ENCODE measurements at regions not wholly inside any gene's neighbourhood (a gene's known extent, or its start where the extent isn't known, plus 50 kb on each side); places are given as distances from the start of the nearest gene placed in this dataset.
"Not testable (repeated sequence)": the region's sequence is repeated elsewhere in the genome, so short reads cannot be mapped to it uniquely, and the experiment has no call there.

- DNase-seq (ENCODE audit: low spot score in 2 of 2): no peak
- FAIRE-seq: no peak
Measured at GRCh38 chr20:22729616-22730236, 145.4 kb upstream of the FOXA2 start.

DNA sequence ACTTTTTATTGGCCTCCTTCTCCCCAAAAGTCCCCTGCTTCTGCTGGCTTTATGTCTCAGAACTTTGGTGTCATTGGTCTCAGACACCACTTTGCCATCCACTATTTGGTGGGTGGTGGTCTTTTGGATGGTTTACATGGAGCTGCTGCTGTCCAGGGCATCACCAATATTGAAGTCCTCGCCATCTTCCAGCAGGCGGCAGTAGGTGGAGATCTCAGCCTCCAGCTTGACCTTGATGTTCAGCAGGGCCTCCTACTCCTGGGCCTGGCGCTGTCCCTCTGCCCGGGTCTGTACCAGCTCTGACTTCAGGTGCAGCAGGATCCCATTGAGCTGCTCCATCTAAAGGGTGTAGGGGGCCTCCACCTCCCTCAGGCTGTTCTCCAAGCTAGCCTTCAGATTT lies 148.4 kb upstream of the FOXA2 start:
- FAIRE-seq (no peak), DNase-seq (ENCODE audit: low spot score in 2 of 2) (no peak)

DNA sequence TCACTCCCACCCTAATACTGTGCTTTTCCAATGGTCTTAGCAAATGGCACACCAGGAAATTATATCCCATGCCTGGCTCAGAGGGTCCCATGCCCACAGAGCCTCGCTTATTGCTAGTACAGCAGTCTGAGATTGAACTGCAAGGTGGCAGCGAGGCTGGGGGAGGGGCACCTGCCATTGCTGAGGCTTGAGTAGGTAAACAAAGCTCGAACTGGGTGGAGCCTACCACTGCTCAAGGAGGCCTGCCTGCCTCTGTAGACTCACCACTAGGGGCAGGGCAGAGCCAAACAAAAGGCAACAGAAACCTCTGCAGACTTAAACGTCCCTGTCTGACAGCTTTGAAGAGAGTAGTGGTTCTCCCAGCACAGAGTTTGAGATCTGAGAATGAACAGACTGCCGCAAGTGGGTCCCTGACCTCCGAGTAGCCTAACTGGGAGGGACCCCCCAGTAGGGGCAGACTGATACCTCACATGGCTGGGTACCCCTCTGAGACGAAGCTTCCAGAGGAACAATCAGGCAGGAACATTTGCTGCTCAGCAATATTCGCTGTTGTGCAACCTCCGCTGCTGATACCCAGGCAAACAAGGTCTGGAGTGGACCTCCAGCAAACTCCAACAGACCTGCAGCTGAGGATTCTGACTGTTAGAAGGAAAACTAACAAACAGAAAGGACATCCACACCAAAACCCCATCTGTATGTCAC lies 150.7 kb upstream of the FOXA2 start:
- not testable (repeated sequence) for DNase-seq (ENCODE audit: low spot score in 2 of 2); FAIRE-seq

DNA sequence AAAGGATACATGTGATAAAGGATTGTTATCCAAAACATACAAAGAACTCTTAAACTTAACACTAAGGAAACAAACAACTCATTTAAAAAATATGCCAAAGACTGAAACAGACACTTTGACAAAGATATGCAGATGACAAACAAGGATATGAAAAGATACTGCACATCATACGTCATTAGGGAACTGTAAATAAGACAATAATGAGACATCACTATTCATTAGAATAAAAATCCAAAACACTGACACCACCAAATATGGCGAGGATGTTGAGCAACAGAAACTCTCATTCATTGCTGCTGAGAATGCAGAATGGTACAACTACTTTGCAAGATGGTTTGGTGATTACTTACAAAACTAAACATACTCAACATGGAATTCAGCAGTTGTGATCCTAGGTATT lies 156.5 kb upstream of the FOXA2 start:
- no peak for FAIRE-seq

GRCh38 chr20:22744341-22745193 lies 160.2 kb upstream of the FOXA2 start:
- FAIRE-seq (no peak), DNase-seq (ENCODE audit: low spot score in 2 of 2) (no peak)

More for the DNA sequence above, 156.5 kb upstream of the FOXA2 start:
- DNase-seq (ENCODE audit: low spot score in 2 of 2): no peak

- DNase-seq (ENCODE audit: low spot score in 2 of 2) (no peak), FAIRE-seq (no peak)
Measured at GRCh38 chr20:22745194-22745500, 160.8 kb upstream of the FOXA2 start.

DNA sequence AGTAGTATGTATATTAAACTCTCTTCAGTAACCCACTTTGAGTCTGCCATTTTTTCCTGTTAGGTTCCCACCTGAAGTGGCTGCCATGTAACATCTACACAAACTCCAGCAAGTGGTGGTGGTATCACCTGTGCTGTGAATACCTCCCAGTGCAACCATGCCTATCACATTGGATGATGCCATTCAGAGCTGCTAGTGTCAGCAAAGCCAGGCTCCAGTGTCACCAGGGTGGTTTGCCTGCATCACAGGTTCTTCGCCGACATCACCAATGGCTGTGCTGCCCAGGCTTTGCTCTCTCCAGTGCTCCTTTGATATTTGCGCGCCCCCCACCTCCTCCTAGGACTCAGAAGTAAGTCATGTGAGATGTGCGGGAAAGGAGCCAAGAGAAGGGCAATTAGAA lies 162.6 kb upstream of the FOXA2 start:
- FAIRE-seq (no peak), DNase-seq (ENCODE audit: low spot score in 2 of 2) (no peak)

DNA sequence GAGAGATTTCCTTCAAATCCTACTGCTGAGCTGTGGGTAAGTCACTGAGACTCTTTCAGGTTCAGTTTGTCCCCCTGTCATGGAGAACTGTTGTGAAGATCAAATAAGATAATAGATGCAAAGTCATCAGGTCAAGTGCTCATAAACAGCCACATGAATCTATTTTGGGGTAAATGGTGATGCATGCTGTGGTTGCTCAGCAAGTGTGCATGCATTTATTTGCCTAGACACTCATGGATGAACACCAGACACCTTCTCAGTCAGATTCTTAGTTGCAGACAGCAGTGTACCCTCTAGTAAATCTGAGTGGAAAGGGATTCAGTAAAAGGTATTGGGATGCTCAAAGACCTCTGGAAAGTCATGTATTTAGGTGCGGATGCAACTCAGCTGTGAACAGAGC lies 168.0 kb upstream of the FOXA2 start:
- no peak for DNase-seq (ENCODE audit: low spot score in 2 of 2)
- no peak for FAIRE-seq

- no peak for FAIRE-seq
Measured at GRCh38 chr20:22757424-22758183, 173.2 kb upstream of the FOXA2 start.

GRCh38 chr20:22758815-22759214 lies 174.4 kb upstream of the FOXA2 start:
- no peak for DNase-seq (ENCODE audit: low spot score in 2 of 2)
- no peak for FAIRE-seq

More at GRCh38 chr20:22757424-22758183, 173.2 kb upstream of the FOXA2 start:
- no peak for DNase-seq (ENCODE audit: low spot score in 2 of 2)

- FAIRE-seq (no peak), DNase-seq (ENCODE audit: low spot score in 2 of 2) (no peak)
Measured at GRCh38 chr20:22762576-22763256, 178.3 kb upstream of the FOXA2 start.

- FAIRE-seq: no peak
- no peak for DNase-seq (ENCODE audit: low spot score in 2 of 2)
Measured at GRCh38 chr20:22763257-22763906, 179.0 kb upstream of the FOXA2 start.

DNA sequence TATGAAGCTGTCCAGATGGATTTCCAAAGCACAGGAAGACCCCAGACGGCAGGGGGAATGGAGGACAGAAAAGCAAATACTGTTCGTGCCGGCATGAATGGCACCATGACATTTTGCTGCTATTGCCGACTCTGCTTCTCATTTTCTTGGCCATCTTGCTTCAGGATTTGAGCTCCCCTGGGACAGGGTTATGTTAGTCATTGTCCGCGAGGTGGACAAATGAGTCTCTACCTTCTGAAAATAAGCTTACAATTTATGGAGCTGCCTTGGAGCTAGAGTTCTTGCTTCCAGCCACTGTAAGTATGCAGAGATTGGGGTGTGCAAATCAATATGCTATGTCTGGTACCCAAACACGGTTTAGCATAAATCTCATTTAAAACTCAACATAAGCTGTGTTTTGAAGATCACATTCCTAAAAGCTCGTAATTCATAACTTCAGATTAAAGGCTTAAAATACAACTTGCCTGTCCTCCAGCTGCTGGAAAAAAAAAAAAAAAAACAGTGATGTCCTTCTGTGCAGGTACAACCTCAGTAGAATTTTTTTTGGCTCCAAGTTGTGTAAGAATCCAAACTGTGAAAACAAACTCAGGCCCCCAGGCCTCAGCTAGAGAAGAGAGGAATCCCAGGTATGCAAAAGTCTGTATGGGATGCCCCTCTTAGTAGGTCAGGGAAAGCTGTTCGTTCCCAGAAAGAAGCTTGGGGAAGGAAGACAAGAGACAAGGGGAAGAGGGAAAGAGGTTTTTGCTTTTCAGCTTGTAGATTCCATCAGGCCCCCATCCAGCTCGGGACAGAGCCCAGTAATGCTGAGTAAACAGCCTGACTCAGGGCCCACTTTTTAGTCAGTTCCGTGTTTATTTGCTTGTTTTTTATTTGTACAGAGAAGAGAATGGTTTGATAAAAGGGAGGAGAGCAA lies 184.2 kb upstream of the FOXA2 start:
- FAIRE-seq: no peak
- DNase-seq (ENCODE audit: low spot score in 2 of 2): no peak

GRCh38 chr20:22770241-22770800 lies 185.9 kb upstream of the FOXA2 start:
- FAIRE-seq: no peak
- DNase-seq (ENCODE audit: low spot score in 2 of 2): no peak

- FAIRE-seq: no peak
- no peak for DNase-seq (ENCODE audit: low spot score in 2 of 2)
Measured at GRCh38 chr20:22771706-22772105, 187.3 kb upstream of the FOXA2 start.

DNA sequence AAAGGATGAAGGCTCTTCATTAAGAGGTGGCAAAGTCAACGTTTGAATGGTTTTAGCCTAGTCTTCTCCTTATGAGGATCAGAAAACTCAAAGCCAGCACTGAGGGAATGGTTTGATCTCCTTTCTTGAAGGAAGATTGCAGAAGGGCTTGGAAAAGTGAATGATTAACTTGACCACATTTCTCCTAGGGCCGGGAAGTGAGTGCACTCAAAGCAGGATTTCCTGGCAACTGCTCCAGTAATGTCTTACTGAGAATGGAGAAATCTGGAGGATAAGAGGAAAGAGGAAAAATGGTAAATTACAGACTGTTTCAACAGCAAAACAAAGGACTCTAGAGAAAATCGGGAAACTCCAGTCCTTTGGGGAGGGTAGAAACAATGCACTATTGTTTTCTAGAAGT lies 189.0 kb upstream of the FOXA2 start:
- no peak for DNase-seq (ENCODE audit: low spot score in 2 of 2)
- no peak for FAIRE-seq

- FAIRE-seq: no peak
- no peak for DNase-seq (ENCODE audit: low spot score in 2 of 2)
Measured at GRCh38 chr20:22775256-22775655, 190.9 kb upstream of the FOXA2 start.

DNA sequence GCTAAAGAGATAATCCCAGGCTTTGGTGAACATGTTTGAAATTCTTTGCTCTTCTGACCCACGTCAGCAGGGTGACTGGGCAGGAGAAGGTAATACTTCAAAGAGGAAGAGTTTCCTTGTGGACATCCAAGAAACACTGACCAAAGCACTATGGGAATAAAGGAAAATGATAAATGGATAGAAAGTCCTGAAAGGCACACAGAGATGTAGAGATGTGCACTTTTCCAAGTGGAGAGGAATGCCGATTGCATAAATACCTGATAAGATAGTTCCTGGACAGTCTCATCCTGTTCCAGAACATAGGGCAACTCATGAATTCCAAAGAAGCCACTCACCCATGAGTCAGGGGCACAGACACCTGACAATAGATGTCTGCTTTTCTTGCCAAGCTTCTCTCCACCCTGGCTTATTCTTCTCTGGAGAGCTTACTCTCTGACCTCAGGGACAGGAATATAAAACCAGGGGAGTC lies 191.3 kb upstream of the FOXA2 start:
- DNase-seq (ENCODE audit: low spot score in 2 of 2) (no peak), FAIRE-seq (no peak)
